ENCODE measurements at regions not wholly inside any gene's neighbourhood (a gene's known extent, or its start where the extent isn't known, plus 50 kb on each side); places are given as distances from the start of the nearest gene placed in this dataset.

- Histone ChIP-seq H3K27ac (no peak overlapping the region), H2AFZ (no peak overlapping the region), H3K9me2 (replicated peaks; ENCODE audit: insufficient read depth) (no peaks in the 10 kb centered on the region), H3K4me3 (no peak overlapping the region), H3K36me3 (replicated peaks; ENCODE audit: insufficient read depth, low read depth) (no peaks in the 10 kb centered on the region), H3K79me2 (no peaks in the 10 kb centered on the region), H3K9me3 (ENCODE audit: low read depth) (no peaks in the 10 kb centered on the region), H3K27me3 (no peaks in the 10 kb centered on the region), H4K20me1 (ENCODE audit: insufficient read depth, poor library complexity, severe bottlenecking) (no peaks in the 10 kb centered on the region), H3K4me1 (ENCODE audit: insufficient read depth) (no peaks in the 10 kb centered on the region), H3K4me2 (no peak overlapping the region)
- DNase-seq (ENCODE audit: low spot score) = no peak
- 92% methylated on average over 4 of the region's 4 CpGs for WGBS (ENCODE audit: low lambda C conversion rate, missing lambda C conversion rate)
- no peak for TF ChIP-seq CTCF (IDR thresholded peaks at IDR 0.05; ENCODE audit: poor library complexity)
- TF ChIP-seq EZH2phosphoT487 (IDR thresholded peaks at IDR 0.05; ENCODE audit: low read depth, severe bottlenecking, unreplicated experiment) = no peak
- TF ChIP-seq EZH2 (IDR thresholded peaks at IDR 0.05; ENCODE audit: borderline replicate concordance) = no peak
These were observed 51.4 kb upstream of the MSX1 start for GRCh38 chr4:4808086-4808485.

- Histone ChIP-seq H3K27me3 (no peaks in the 10 kb centered on the region), H3K9me2 (replicated peaks; ENCODE audit: insufficient read depth) (no peaks in the 10 kb centered on the region), H2AFZ (no peak overlapping the region), H3K4me1 (ENCODE audit: insufficient read depth) (no peaks in the 10 kb centered on the region), H4K20me1 (ENCODE audit: insufficient read depth, poor library complexity, severe bottlenecking) (no peaks in the 10 kb centered on the region), H3K27ac (no peak overlapping the region), H3K36me3 (replicated peaks; ENCODE audit: insufficient read depth, low read depth) (no peaks in the 10 kb centered on the region), H3K79me2 (no peaks in the 10 kb centered on the region), H3K4me2 (no peak overlapping the region), H3K4me3 (no peak overlapping the region), H3K9me3 (ENCODE audit: low read depth) (no peaks in the 10 kb centered on the region)
- no peak for DNase-seq (ENCODE audit: low spot score)
- WGBS (ENCODE audit: low lambda C conversion rate, missing lambda C conversion rate) = 88% methylated on average over 8 of the region's 8 CpGs
- TF ChIP-seq CTCF (IDR thresholded peaks at IDR 0.05; ENCODE audit: poor library complexity) = no peak
- no peak for TF ChIP-seq EZH2phosphoT487 (IDR thresholded peaks at IDR 0.05; ENCODE audit: low read depth, severe bottlenecking, unreplicated experiment)
- TF ChIP-seq EZH2 (IDR thresholded peaks at IDR 0.05; ENCODE audit: borderline replicate concordance) = no peak
These were observed 53.6 kb upstream of the MSX1 start for GRCh38 chr4:4805887-4806286.

DNA sequence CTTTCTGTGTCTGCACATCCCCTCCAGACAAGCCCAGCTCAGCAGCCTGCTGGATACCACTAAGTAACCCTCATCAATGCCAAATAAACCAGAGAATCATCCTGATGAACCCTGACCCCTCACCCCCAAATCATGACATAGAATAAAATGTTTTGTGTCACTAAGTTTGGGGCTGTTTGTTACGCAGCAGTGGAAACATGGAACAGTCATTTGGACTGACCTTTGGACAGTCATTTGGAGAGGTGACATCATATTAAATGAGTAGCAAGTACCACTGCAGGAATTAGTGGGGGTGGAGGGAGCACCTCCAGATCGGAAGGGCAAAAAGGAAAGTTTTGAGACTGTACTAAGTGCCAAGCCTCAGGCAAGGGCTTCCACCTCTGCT lies 55.6 kb upstream of the MSX1 start:
- no peaks in the 10 kb centered on the region for H3K9me3 ChIP-seq (ENCODE audit: low read depth)
- no peaks in the 10 kb centered on the region for H3K36me3 ChIP-seq (replicated peaks; ENCODE audit: insufficient read depth, low read depth)
- no peaks in the 10 kb centered on the region for H3K4me1 ChIP-seq (ENCODE audit: insufficient read depth)
- H2AFZ ChIP-seq = no peak overlapping the region
- no peaks in the 10 kb centered on the region for H3K27me3 ChIP-seq
- H4K20me1 ChIP-seq (ENCODE audit: insufficient read depth, poor library complexity, severe bottlenecking) = no peaks in the 10 kb centered on the region
- no peak for TF ChIP-seq EZH2phosphoT487 (IDR thresholded peaks at IDR 0.05; ENCODE audit: low read depth, severe bottlenecking, unreplicated experiment)
- no peak for TF ChIP-seq CTCF (IDR thresholded peaks at IDR 0.05; ENCODE audit: poor library complexity)
- no peak for TF ChIP-seq EZH2 (IDR thresholded peaks at IDR 0.05; ENCODE audit: borderline replicate concordance)
- DNase-seq (ENCODE audit: low spot score) = no peak
- no peaks in the 10 kb centered on the region for H3K79me2 ChIP-seq
- H3K4me3 ChIP-seq = no peak overlapping the region
- no peak overlapping the region for H3K4me2 ChIP-seq
- H3K27ac ChIP-seq = no peak overlapping the region
- 92% methylated on average over 2 of the region's 2 CpGs for WGBS (ENCODE audit: low lambda C conversion rate, missing lambda C conversion rate)
- H3K9me2 ChIP-seq (replicated peaks; ENCODE audit: insufficient read depth) = no peaks in the 10 kb centered on the region

All from hepatocyte (in vitro differentiated cells).